Activated CD8-positive, alpha-beta memory T cell treated with anti-CD3 and anti-CD28 coated beads for 36 hours (primary cell): ENCODE measurements at regions not wholly inside any gene's neighbourhood (a gene's known extent, or its start where the extent isn't known, plus 50 kb on each side); places are given as distances from the start of the nearest gene placed in this dataset.

Experiments
- CTCF ChIA-PET: fragments of 350-600 bp; sonication (Branson Sonifier 250); formaldehyde crosslinking; loops from one replicate; lab custom pipeline; 2021; ENCODE audit warnings: antibody characterized with exemption; lab: Charles Lee
- POLR2A ChIA-PET: fragments of 350-600 bp; sonication (Branson Sonifier 250); formaldehyde crosslinking; loops from one replicate; lab custom pipeline; 2021; ENCODE audit warnings: antibody characterized with exemption; lab: Charles Lee

GRCh38 chr9:18393340-18394130 is 80.4 kb upstream of the ADAMTSL1 start:
- CTCF ChIA-PET = no interaction called here

DNA sequence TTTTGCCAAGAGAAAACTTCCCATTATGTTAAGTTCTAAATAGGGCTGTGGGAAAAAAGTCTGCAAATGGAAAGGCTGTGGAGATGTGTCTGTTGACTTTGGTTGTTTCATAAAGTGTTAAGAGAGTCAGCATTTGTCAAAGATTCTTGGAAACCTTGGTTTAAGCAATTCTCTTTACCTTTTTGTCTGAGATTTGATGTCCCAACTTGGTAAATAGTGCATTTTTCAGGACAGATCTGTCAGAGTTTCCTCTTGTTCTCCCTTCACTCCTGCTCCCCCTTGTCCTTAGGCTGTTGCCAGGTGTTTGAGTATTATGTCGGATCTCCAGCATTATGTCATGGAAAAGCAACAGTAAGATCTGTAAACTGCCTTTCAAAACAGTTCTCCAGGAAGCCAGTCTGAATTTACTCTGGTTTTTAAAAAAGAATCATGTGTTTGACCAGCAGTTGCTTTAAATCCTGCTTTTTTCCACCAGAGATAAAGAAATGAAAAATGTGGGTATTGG is 79.1 kb upstream of the ADAMTSL1 start:
- CTCF ChIA-PET = no interaction called here
- POLR2A ChIA-PET = no interaction called here

More at GRCh38 chr9:18393340-18394130, 80.4 kb upstream of the ADAMTSL1 start:
- POLR2A ChIA-PET = no interaction called here

GRCh38 chr9:18396102-18396728 is 77.7 kb upstream of the ADAMTSL1 start:
- ChIA-PET CTCF (no interaction called here), POLR2A (no interaction called here)

- ChIA-PET POLR2A (no interaction called here), CTCF (no interaction called here)
Measured at GRCh38 chr9:18397076-18397475, 76.9 kb upstream of the ADAMTSL1 start.

- CTCF ChIA-PET = no interaction called here
- POLR2A ChIA-PET = no interaction called here
Measured at GRCh38 chr9:18398038-18398437, 75.9 kb upstream of the ADAMTSL1 start.

DNA sequence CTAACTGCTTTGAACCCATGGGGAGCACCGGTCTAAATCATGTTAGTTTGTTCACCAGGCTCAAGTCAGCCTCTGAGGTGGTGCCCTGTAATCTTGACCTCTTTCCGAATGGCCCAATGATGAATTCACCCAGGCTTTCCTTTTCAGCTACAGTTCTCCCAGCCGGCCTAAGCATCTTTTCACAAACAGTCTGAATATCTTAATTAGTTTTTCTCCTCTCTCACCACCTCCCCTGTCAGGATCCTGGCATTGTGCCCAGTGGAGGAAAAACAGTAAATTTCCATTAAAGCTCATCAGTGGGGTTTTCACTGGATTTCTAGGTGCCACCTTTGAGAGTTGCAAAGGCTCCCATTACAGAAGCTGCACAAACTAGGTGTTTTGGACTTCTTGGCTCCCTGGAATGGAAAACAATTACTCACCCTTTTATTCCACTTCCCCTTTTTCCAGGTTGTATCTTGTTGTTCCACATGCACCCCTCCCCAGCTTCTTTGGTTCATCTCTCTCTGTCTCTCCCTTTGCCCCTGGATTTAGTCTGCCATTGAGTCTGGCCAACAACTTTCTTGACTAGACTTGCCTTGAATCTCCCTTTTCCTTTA is 69.4 kb upstream of the ADAMTSL1 start:
- CTCF ChIA-PET = no interaction called here
- POLR2A ChIA-PET = no interaction called here

GRCh38 chr9:18405240-18405639 is 68.7 kb upstream of the ADAMTSL1 start:
- POLR2A ChIA-PET = no interaction called here
- CTCF ChIA-PET = no interaction called here

DNA sequence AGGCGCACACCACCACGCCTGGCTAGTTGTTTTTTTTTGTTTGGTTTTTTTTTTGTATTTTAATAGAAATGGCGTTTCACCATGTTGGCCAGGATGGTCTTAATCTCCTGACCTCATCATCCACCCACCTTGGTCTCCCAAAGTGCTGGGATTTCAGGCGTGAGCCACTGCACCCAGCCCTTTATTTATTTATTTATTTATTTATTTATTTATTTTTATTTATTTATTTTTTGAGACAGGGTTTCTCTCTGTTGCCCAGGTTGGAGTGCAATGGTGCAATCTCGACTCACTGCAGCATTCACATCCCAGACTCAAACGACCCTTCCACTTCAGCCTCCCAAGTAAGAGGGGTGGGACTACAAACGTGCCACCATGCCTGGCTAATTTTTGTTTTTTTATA is 63.0 kb upstream of the ADAMTSL1 start:
- POLR2A ChIA-PET = no interaction called here
- CTCF ChIA-PET = no interaction called here

GRCh38 chr9:18421391-18421790 is 52.6 kb upstream of the ADAMTSL1 start:
- ChIA-PET CTCF (no interaction called here), POLR2A (no interaction called here)

DNA sequence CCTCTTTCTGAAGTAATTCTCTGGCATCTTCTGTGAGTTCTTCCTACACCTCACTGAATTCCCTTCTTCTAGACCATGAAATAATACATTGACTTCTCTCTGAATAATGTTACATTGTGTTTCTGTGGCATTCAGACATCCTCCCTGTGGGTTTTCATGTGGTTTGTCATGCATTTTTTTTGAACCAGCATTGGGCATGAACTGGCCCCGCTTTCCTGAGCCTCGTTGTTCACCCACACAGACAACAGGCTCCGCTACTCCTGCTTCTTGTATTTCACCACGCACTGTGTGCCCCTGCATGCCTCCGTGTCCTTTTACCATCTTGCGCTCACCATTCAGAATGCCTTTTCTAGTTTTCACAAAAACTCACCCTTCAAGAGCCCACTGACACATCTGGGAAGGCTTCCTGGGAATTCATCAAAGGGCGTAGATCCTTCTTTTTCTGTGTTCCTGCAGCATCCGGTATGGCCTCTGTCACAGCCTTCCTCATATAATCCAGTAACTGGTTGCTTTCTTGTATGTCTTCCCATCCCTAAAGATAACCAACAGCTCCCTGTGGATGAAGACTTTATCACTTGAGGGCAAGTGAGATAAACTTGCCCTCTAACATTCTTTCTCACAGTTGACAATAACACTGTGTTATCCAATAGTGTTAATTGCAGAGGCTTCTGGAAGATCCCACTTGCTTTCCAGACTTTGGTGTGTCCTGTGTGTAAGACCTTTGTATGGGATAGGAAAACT is 51.5 kb upstream of the ADAMTSL1 start:
- ChIA-PET CTCF (no interaction called here), POLR2A (no interaction called here)

DNA sequence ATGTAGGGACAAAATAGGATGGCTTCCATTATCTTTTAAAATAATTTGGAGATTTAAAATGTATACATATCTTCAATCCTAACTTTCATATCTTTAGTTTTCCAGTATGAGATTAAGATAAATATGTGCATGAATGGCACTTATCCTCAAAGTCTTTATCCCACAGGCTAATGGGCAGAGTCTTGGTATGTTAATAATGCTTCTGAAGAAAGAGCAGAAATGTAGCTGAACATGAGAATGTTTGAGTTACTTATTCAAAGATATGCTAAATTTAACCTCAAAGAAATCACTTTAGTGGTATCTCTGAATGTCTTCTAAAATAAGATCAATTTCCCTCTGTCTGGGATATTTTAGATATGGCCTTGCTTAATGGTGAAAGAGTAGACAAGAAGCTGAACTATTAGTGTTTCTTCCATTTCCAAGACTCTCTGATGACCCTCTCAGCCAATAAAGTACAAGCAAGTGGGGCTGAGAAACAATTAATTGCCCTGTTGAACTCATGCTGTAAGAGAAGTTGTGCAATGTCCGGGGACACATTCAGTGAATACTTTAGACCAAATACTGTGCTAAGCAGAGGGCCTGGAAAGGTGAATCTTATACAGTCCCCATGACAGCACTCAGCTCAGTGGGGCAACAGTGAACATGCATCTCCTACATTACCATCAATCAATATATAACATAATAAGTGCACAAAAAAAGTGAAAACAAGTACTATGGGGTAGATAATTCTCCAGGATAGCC is 50.0 kb upstream of the ADAMTSL1 start:
- POLR2A ChIA-PET = no interaction called here
- CTCF ChIA-PET = no interaction called here
